HG02981 (cell line): ENCODE measurements at regions not wholly inside any gene's neighbourhood (a gene's known extent, or its start where the extent isn't known, plus 50 kb on each side); places are given as distances from the start of the nearest gene placed in this dataset.

Experiments used
- ATAC-seq: cut with Tn5 transposase; IDR thresholded peaks from one replicate; pipeline ENCODE4 v1.9.1; 2021; ENCODE audit warnings: mild to moderate bottlenecking, moderate library complexity; ENCODE audit not compliant: unreplicated experiment

GRCh38 chr22:47237890-47238480 is 475.5 kb downstream of the TBC1D22A start:
- ATAC-seq: no peak

GRCh38 chr22:47236718-47237117 is 474.3 kb downstream of the TBC1D22A start:
- ATAC-seq: no peak

- no peak for ATAC-seq
Observed at GRCh38 chr22:47236161-47236560, 473.7 kb downstream of the TBC1D22A start.

- ATAC-seq: no peak
Observed at GRCh38 chr22:47233316-47234243, 471.1 kb downstream of the TBC1D22A start.

- ATAC-seq: no peak
Observed at GRCh38 chr22:47232753-47233152, 470.3 kb downstream of the TBC1D22A start.

GRCh38 chr22:47232197-47232596 is 469.7 kb downstream of the TBC1D22A start:
- no peak for ATAC-seq

GRCh38 chr22:47231759-47232158 is 469.3 kb downstream of the TBC1D22A start:
- no peak for ATAC-seq

- ATAC-seq: no peak
Observed at GRCh38 chr22:47230741-47231140, 468.3 kb downstream of the TBC1D22A start.

- no peak for ATAC-seq
Observed at GRCh38 chr22:47230251-47230650, 467.8 kb downstream of the TBC1D22A start.

GRCh38 chr22:47228767-47229166 is 466.3 kb downstream of the TBC1D22A start:
- ATAC-seq: no peak

GRCh38 chr22:47225931-47226633 is 463.6 kb downstream of the TBC1D22A start:
- ATAC-seq: no peak

- no peak for ATAC-seq
Observed at GRCh38 chr22:47225080-47225930, 462.9 kb downstream of the TBC1D22A start.
